ENCODE measurements at regions not wholly inside any gene's neighbourhood (a gene's known extent, or its start where the extent isn't known, plus 50 kb on each side); places are given as distances from the start of the nearest gene placed in this dataset.

GRCh38 chr18:68284236-68284780 lies 430.6 kb downstream of the TMX3 start:
- Histone ChIP-seq H3K27me3 (ENCODE audit: control insufficient read depth in 2 of 2, insufficient read depth in 1 of 2, low read length in 1 of 2) (no peaks in the 10 kb centered on the region), H3K4me3 (ENCODE audit: low read length in 2 of 2) (no peak overlapping the region), H3K36me3 (ENCODE audit: control insufficient read depth in 2 of 2, insufficient read depth in 2 of 2, low read length in 1 of 2) (no peaks in the 10 kb centered on the region), H3K27ac (ENCODE audit: low read depth in 1 of 2, low read length in 1 of 2) (no peak overlapping the region), H3K9me3 (ENCODE audit: control insufficient read depth in 2 of 2, insufficient read depth in 1 of 2, low read length in 1 of 2) (no peaks in the 10 kb centered on the region), H3K4me1 (ENCODE audit: control insufficient read depth in 2 of 2, insufficient read depth in 2 of 2, low read length in 2 of 2) (no peaks in the 10 kb centered on the region)
- DNase-seq (ENCODE audit: low read depth in 6 of 9, low spot score in 9 of 9) = no peak
- 97% methylated on average over 5 of the region's 5 CpGs for WGBS

DNA sequence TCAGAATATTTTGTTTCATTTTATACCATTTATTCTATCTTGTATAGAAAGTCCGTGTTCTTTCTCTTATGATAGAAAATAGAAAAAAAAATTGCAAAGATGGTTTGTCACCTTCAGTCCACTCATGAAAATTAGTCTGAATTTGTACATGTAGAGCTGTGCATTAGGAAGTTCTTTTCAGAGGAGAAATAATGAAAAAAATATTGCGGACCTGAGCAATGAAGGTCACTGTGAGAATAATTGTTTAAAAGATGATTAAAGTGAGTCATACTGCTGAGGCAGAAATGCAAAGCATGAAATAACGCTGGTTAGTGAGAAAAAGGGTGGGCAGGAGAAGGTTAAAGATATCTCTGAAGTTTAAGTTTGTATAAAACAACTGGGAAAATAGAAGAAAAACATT lies 431.1 kb downstream of the TMX3 start:
- DNase-seq (ENCODE audit: low read depth in 6 of 9, low spot score in 9 of 9) = no peak
- Histone ChIP-seq H3K27me3 (ENCODE audit: control insufficient read depth in 2 of 2, insufficient read depth in 1 of 2, low read length in 1 of 2) (no peaks in the 10 kb centered on the region), H3K9me3 (ENCODE audit: control insufficient read depth in 2 of 2, insufficient read depth in 1 of 2, low read length in 1 of 2) (no peaks in the 10 kb centered on the region), H3K36me3 (ENCODE audit: control insufficient read depth in 2 of 2, insufficient read depth in 2 of 2, low read length in 1 of 2) (no peaks in the 10 kb centered on the region), H3K4me1 (ENCODE audit: control insufficient read depth in 2 of 2, insufficient read depth in 2 of 2, low read length in 2 of 2) (no peaks in the 10 kb centered on the region), H3K4me3 (ENCODE audit: low read length in 2 of 2) (no peak overlapping the region), H3K27ac (ENCODE audit: low read depth in 1 of 2, low read length in 1 of 2) (no peak overlapping the region)
- 84% methylated on average over 3 of the region's 3 CpGs for WGBS

- WGBS = 83% methylated on average over 2 of the region's 2 CpGs
- Histone ChIP-seq H3K4me3 (ENCODE audit: low read length in 2 of 2) (no peak overlapping the region), H3K9me3 (ENCODE audit: control insufficient read depth in 2 of 2, insufficient read depth in 1 of 2, low read length in 1 of 2) (no peaks in the 10 kb centered on the region), H3K27ac (ENCODE audit: low read depth in 1 of 2, low read length in 1 of 2) (no peak overlapping the region), H3K36me3 (ENCODE audit: control insufficient read depth in 2 of 2, insufficient read depth in 2 of 2, low read length in 1 of 2) (no peaks in the 10 kb centered on the region), H3K4me1 (ENCODE audit: control insufficient read depth in 2 of 2, insufficient read depth in 2 of 2, low read length in 2 of 2) (no peaks in the 10 kb centered on the region), H3K27me3 (ENCODE audit: control insufficient read depth in 2 of 2, insufficient read depth in 1 of 2, low read length in 1 of 2) (no peaks in the 10 kb centered on the region)
- no peak for DNase-seq (ENCODE audit: low read depth in 6 of 9, low spot score in 9 of 9)
Measured at GRCh38 chr18:68282232-68282631, 432.7 kb downstream of the TMX3 start.

GRCh38 chr18:68275616-68276015 lies 439.3 kb downstream of the TMX3 start:
- no peaks in the 10 kb centered on the region for H3K27me3 ChIP-seq (ENCODE audit: control insufficient read depth in 2 of 2, insufficient read depth in 1 of 2, low read length in 1 of 2)
- no peak overlapping the region for H3K27ac ChIP-seq (ENCODE audit: low read depth in 1 of 2, low read length in 1 of 2)
- DNase-seq (ENCODE audit: low read depth in 6 of 9, low spot score in 9 of 9) = no peak
- no peak overlapping the region for H3K4me3 ChIP-seq (ENCODE audit: low read length in 2 of 2)
- no peaks in the 10 kb centered on the region for H3K36me3 ChIP-seq (ENCODE audit: control insufficient read depth in 2 of 2, insufficient read depth in 2 of 2, low read length in 1 of 2)
- H3K9me3 ChIP-seq (ENCODE audit: control insufficient read depth in 2 of 2, insufficient read depth in 1 of 2, low read length in 1 of 2) = no peaks in the 10 kb centered on the region
- no peaks in the 10 kb centered on the region for H3K4me1 ChIP-seq (ENCODE audit: control insufficient read depth in 2 of 2, insufficient read depth in 2 of 2, low read length in 2 of 2)
- WGBS = 100% methylated on average over 1 of the region's 1 CpG

GRCh38 chr18:68270017-68270416 lies 444.9 kb downstream of the TMX3 start:
- no peak overlapping the region for H3K27ac ChIP-seq (ENCODE audit: low read depth in 1 of 2, low read length in 1 of 2)
- DNase-seq (ENCODE audit: low read depth in 6 of 9, low spot score in 9 of 9) = no peak
- WGBS = 91% methylated on average over 3 of the region's 3 CpGs
- H3K27me3 ChIP-seq (ENCODE audit: control insufficient read depth in 2 of 2, insufficient read depth in 1 of 2, low read length in 1 of 2) = no peaks in the 10 kb centered on the region
- H3K9me3 ChIP-seq (ENCODE audit: control insufficient read depth in 2 of 2, insufficient read depth in 1 of 2, low read length in 1 of 2) = no peaks in the 10 kb centered on the region
- no peak overlapping the region for H3K4me3 ChIP-seq (ENCODE audit: low read length in 2 of 2)
- H3K36me3 ChIP-seq (ENCODE audit: control insufficient read depth in 2 of 2, insufficient read depth in 2 of 2, low read length in 1 of 2) = no peaks in the 10 kb centered on the region
- H3K4me1 ChIP-seq (ENCODE audit: control insufficient read depth in 2 of 2, insufficient read depth in 2 of 2, low read length in 2 of 2) = no peaks in the 10 kb centered on the region

DNA sequence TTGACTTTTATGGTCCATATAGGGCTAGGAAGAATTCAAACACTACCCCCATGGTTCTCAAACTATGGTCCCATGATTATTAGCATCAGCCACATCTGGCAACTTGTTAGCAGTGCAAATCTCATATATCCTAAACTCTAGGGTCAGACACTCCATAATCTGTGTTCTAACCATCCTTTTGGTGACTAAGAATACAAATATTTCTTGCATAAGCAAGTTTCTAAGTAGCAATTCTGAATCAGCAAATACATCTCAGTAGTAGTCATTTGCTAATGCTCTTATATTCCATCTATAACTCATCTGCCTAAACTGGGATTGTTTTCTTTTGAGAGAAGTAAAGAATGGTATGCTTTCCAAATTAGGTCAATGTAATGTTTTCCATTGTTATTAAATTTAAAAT lies 447.3 kb downstream of the TMX3 start:
- H3K4me1 ChIP-seq (ENCODE audit: control insufficient read depth in 2 of 2, insufficient read depth in 2 of 2, low read length in 2 of 2) = no peaks in the 10 kb centered on the region
- no peak for DNase-seq (ENCODE audit: low read depth in 6 of 9, low spot score in 9 of 9)
- H3K27ac ChIP-seq (ENCODE audit: low read depth in 1 of 2, low read length in 1 of 2) = no peak overlapping the region
- H3K4me3 ChIP-seq (ENCODE audit: low read length in 2 of 2) = no peak overlapping the region
- no peaks in the 10 kb centered on the region for H3K27me3 ChIP-seq (ENCODE audit: control insufficient read depth in 2 of 2, insufficient read depth in 1 of 2, low read length in 1 of 2)
- H3K36me3 ChIP-seq (ENCODE audit: control insufficient read depth in 2 of 2, insufficient read depth in 2 of 2, low read length in 1 of 2) = no peaks in the 10 kb centered on the region
- no peaks in the 10 kb centered on the region for H3K9me3 ChIP-seq (ENCODE audit: control insufficient read depth in 2 of 2, insufficient read depth in 1 of 2, low read length in 1 of 2)

- no peak for DNase-seq (ENCODE audit: low read depth in 6 of 9, low spot score in 9 of 9)
- 94% methylated on average over 5 of the region's 5 CpGs for WGBS
- Histone ChIP-seq H3K4me3 (ENCODE audit: low read length in 2 of 2) (no peak overlapping the region), H3K27ac (ENCODE audit: low read depth in 1 of 2, low read length in 1 of 2) (no peak overlapping the region), H3K9me3 (ENCODE audit: control insufficient read depth in 2 of 2, insufficient read depth in 1 of 2, low read length in 1 of 2) (no peaks in the 10 kb centered on the region), H3K27me3 (ENCODE audit: control insufficient read depth in 2 of 2, insufficient read depth in 1 of 2, low read length in 1 of 2) (no peaks in the 10 kb centered on the region), H3K36me3 (ENCODE audit: control insufficient read depth in 2 of 2, insufficient read depth in 2 of 2, low read length in 1 of 2) (no peaks in the 10 kb centered on the region), H3K4me1 (ENCODE audit: control insufficient read depth in 2 of 2, insufficient read depth in 2 of 2, low read length in 2 of 2) (no peaks in the 10 kb centered on the region)
Measured at GRCh38 chr18:68263481-68263880, 451.4 kb downstream of the TMX3 start.

- 81% methylated on average over 2 of the region's 2 CpGs for WGBS
- H3K9me3 ChIP-seq (ENCODE audit: control insufficient read depth in 2 of 2, insufficient read depth in 1 of 2, low read length in 1 of 2) = no peaks in the 10 kb centered on the region
- H3K27ac ChIP-seq (ENCODE audit: low read depth in 1 of 2, low read length in 1 of 2) = no peak overlapping the region
- H3K4me3 ChIP-seq (ENCODE audit: low read length in 2 of 2) = no peak overlapping the region
- H3K27me3 ChIP-seq (ENCODE audit: control insufficient read depth in 2 of 2, insufficient read depth in 1 of 2, low read length in 1 of 2) = no peaks in the 10 kb centered on the region
- no peaks in the 10 kb centered on the region for H3K36me3 ChIP-seq (ENCODE audit: control insufficient read depth in 2 of 2, insufficient read depth in 2 of 2, low read length in 1 of 2)
- no peak for DNase-seq (ENCODE audit: low read depth in 6 of 9, low spot score in 9 of 9)
- H3K4me1 ChIP-seq (ENCODE audit: control insufficient read depth in 2 of 2, insufficient read depth in 2 of 2, low read length in 2 of 2) = no peaks in the 10 kb centered on the region
Measured at GRCh38 chr18:68262690-68263294, 452.1 kb downstream of the TMX3 start.

- DNase-seq (ENCODE audit: low read depth in 6 of 9, low spot score in 9 of 9) = no peak
- Histone ChIP-seq H3K4me3 (ENCODE audit: low read length in 2 of 2) (no peak overlapping the region), H3K4me1 (ENCODE audit: control insufficient read depth in 2 of 2, insufficient read depth in 2 of 2, low read length in 2 of 2) (no peaks in the 10 kb centered on the region), H3K27ac (ENCODE audit: low read depth in 1 of 2, low read length in 1 of 2) (no peak overlapping the region), H3K36me3 (ENCODE audit: control insufficient read depth in 2 of 2, insufficient read depth in 2 of 2, low read length in 1 of 2) (no peaks in the 10 kb centered on the region), H3K9me3 (ENCODE audit: control insufficient read depth in 2 of 2, insufficient read depth in 1 of 2, low read length in 1 of 2) (no peaks in the 10 kb centered on the region), H3K27me3 (ENCODE audit: control insufficient read depth in 2 of 2, insufficient read depth in 1 of 2, low read length in 1 of 2) (no peaks in the 10 kb centered on the region)
- 85% methylated on average over 3 of the region's 3 CpGs for WGBS
Measured at GRCh38 chr18:68256418-68257067, 458.4 kb downstream of the TMX3 start.
